Suprapubic skin (tissue), 4 donors: ENCODE measurements at regions not wholly inside any gene's neighbourhood (a gene's known extent, or its start where the extent isn't known, plus 50 kb on each side); places are given as distances from the start of the nearest gene placed in this dataset.

Experiments
- CTCF ChIP-seq, 2 donors: fragments of 200-600 bp in 1 of 2; fragments of 450-650 bp in 1 of 2; sonication (generic) in 1 of 2; IDR thresholded peaks; one replicate each; pipeline ENCODE4 v1.5.1; 2016 to 2019; ENCODE audit warnings: antibody characterized with exemption in 2 of 2, mild to moderate bottlenecking in 1 of 2, moderate library complexity in 1 of 2
- EP300 ChIP-seq: sonication (generic); formaldehyde crosslinking; IDR thresholded peaks from one replicate; pipeline ENCODE4 v1.6.1; 2017; ENCODE audit warnings: antibody characterized with exemption
- POLR2A ChIP-seq, 2 donors: fragments of 450-650 bp; IDR thresholded peaks; one replicate each; pipeline ENCODE4 v1.6.1; 2017; ENCODE audit warnings: antibody characterized with exemption in 2 of 2, mild to moderate bottlenecking in 2 of 2, moderate library complexity in 2 of 2
- POLR2AphosphoS5 ChIP-seq, 3 donors: sonication (generic); formaldehyde crosslinking; IDR thresholded peaks; one replicate each; pipeline ENCODE4 v1.6.1; 2017; ENCODE audit warnings: antibody characterized with exemption in 3 of 3

DNA sequence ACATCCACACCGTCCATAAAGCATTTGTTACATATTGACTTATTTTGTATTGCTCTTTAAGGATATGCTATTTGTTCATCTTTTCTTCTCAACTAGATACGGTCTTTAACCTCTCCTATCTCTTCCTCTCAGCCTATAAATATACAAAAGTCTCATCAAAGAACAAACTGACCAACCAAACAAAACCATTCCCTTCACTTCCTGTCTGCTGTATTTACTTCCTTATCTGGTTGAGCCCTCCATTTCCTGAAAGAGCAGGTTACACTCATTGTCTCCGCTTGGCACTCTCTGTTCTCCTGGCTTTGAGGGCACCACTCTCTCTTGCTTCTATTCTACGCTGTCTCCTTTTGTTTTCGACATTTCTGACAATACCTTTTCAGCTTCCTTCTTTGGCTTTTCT, 431.9 kb upstream of the TCF4 start:
- TF ChIP-seq EP300 (no peak), CTCF (IDR thresholded peaks at IDR 0.05) (no peak), POLR2AphosphoS5 (IDR thresholded peaks at IDR 0.05) (no peak), POLR2A (IDR thresholded peaks at IDR 0.05) (no peak)
